PFSK-1 (cell line): ENCODE measurements at regions not wholly inside any gene's neighbourhood (a gene's known extent, or its start where the extent isn't known, plus 50 kb on each side); places are given as distances from the start of the nearest gene placed in this dataset.

Experiments
- POLR2AphosphoS5 ChIP-seq: IDR thresholded peaks from 2 replicates; pipeline ENCODE4 v1.6.1; 2012; ENCODE audit warnings: low read depth, mild to moderate bottlenecking, control low read depth, low read length, moderate library complexity
- TAF1 ChIP-seq: IDR thresholded peaks from 2 replicates; pipeline ENCODE4 v1.6.1; 2012; ENCODE audit warnings: low read length, control low read depth, borderline replicate concordance; ENCODE audit not compliant: insufficient read depth

GRCh38 chr7:119252962-119253361 lies 1020.0 kb upstream of the KCND2 start:
- no peak for TF ChIP-seq POLR2AphosphoS5
- no peak for TF ChIP-seq TAF1
